SU-DHL-6 (cell line): ENCODE measurements at regions not wholly inside any gene's neighbourhood (a gene's known extent, or its start where the extent isn't known, plus 50 kb on each side); places are given as distances from the start of the nearest gene placed in this dataset.

Source experiments
- H2AFZ ChIP-seq: fragments of 200-600 bp; sonication (generic); 2 replicates; pipeline ENCODE4 v1.6.1; 2014; ENCODE audit warnings: low read depth, mild to moderate bottlenecking, moderate library complexity, mixed read lengths, antibody characterized with exemption, low read length; ENCODE audit not compliant: severe bottlenecking
- H3F3A ChIP-seq: fragments of 200-600 bp; shearing (Covaris generic); 2 replicates; pipeline ENCODE4 v1.6.0; 2016; ENCODE audit warnings: antibody characterized with exemption, mild to moderate bottlenecking; ENCODE audit not compliant: insufficient read depth
- H3K27ac ChIP-seq: fragments of 200-600 bp; sonication (generic); 2 replicates; pipeline ENCODE4 v1.5.1; 2016; ENCODE audit warnings: low read depth, mild to moderate bottlenecking, low read length, moderate library complexity, mixed read lengths
- H3K27me3 ChIP-seq: fragments of 200-600 bp; sonication (generic), shearing (Covaris generic); 2 replicates; pipeline ENCODE4 v1.6.0; 2014; ENCODE audit warnings: mild to moderate bottlenecking, low read length
- H3K36me3 ChIP-seq: fragments of 200-600 bp; sonication (generic); 2 replicates; pipeline ENCODE4 v1.6.1; 2014; ENCODE audit warnings: mild to moderate bottlenecking, low read length, mixed read lengths
- H3K4me2 ChIP-seq: fragments of 300-600, 200-600 bp; shearing (Covaris generic), sonication (generic); 2 replicates; pipeline ENCODE4 v1.6.0; 2014; ENCODE audit warnings: low read length, low read depth, mild to moderate bottlenecking; ENCODE audit not compliant: poor library complexity, severe bottlenecking
- H3K4me3 ChIP-seq: fragments of 200-600 bp; sonication (generic); 2 replicates; pipeline ENCODE4 v1.5.1; 2014; ENCODE audit warnings: antibody characterized with exemption, low read length, mild to moderate bottlenecking, mixed read lengths; ENCODE audit not compliant: insufficient read depth, poor library complexity, severe bottlenecking
- H3K79me2 ChIP-seq: fragments of 200-600 bp; sonication (generic); 2 replicates; pipeline ENCODE4 v1.6.1; 2014; ENCODE audit warnings: mild to moderate bottlenecking, low read length, moderate library complexity; ENCODE audit not compliant: insufficient read depth
- H3K9ac ChIP-seq: fragments of 200-600 bp; sonication (generic); 2 replicates; pipeline ENCODE4 v1.7.0; 2014; ENCODE audit warnings: mild to moderate bottlenecking, low read length
- H3K9me2 ChIP-seq: fragments of 200-600 bp; sonication (generic); replicated peaks from 2 replicates; pipeline ENCODE4 v1.6.1; 2014; ENCODE audit warnings: low read length; ENCODE audit not compliant: insufficient read depth
- H3K9me3 ChIP-seq: fragments of 200-600 bp; sonication (generic); 2 replicates; pipeline ENCODE4 v1.6.1; 2014; ENCODE audit warnings: low read length, mixed read lengths; ENCODE audit not compliant: insufficient read depth
- H4K20me1 ChIP-seq: fragments of 200-600 bp; sonication (generic); 2 replicates; pipeline ENCODE4 v1.6.1; 2014; ENCODE audit warnings: low read depth, mild to moderate bottlenecking, antibody characterized with exemption, low read length, moderate library complexity, mixed read lengths
- CTCF ChIP-seq: fragments of 200-600 bp; sonication (generic); IDR thresholded peaks from one replicate; pipeline ENCODE4 v1.5.1; 2017; ENCODE audit warnings: antibody characterized with exemption, mild to moderate bottlenecking, low read length, moderate library complexity; ENCODE audit not compliant: insufficient read depth, poor library complexity, severe bottlenecking
- EZH2phosphoT487 ChIP-seq: fragments of 200-600 bp; sonication (generic), shearing (Covaris generic); conservative IDR thresholded peaks from 2 replicates; pipeline ENCODE4 v1.6.1; 2018; ENCODE audit warnings: mild to moderate bottlenecking, antibody characterized with exemption, low read length, moderate library complexity, mixed read lengths

- Histone ChIP-seq H4K20me1 (no peaks in the 10 kb centered on the region), H3K9ac (no peak overlapping the region), H3K4me3 (no peak overlapping the region), H2AFZ (no peak overlapping the region), H3K27me3 (no peaks in the 10 kb centered on the region), H3K9me3 (no peaks in the 10 kb centered on the region), H3K9me2 (no peaks in the 10 kb centered on the region), H3K4me2 (no peak overlapping the region), H3K79me2 (no peaks in the 10 kb centered on the region), H3K36me3 (no peaks in the 10 kb centered on the region), H3F3A (no peaks in the 10 kb centered on the region), H3K27ac (no peak overlapping the region)
- TF ChIP-seq CTCF, result no peak
- TF ChIP-seq EZH2phosphoT487, result no peak
Measured at GRCh38 chr1:63262459-63262770, 60.0 kb upstream of the FOXD3 start.

- Histone ChIP-seq H3K9me2 (no peaks in the 10 kb centered on the region), H3K9ac (no peak overlapping the region), H3F3A (no peaks in the 10 kb centered on the region), H3K9me3 (no peaks in the 10 kb centered on the region), H3K4me2 (no peak overlapping the region), H3K4me3 (no peak overlapping the region), H2AFZ (no peak overlapping the region), H3K27ac (no peak overlapping the region), H3K27me3 (no peaks in the 10 kb centered on the region), H4K20me1 (no peaks in the 10 kb centered on the region), H3K79me2 (no peaks in the 10 kb centered on the region), H3K36me3 (no peaks in the 10 kb centered on the region)
- TF ChIP-seq EZH2phosphoT487 (no peak), CTCF (no peak)
Measured at GRCh38 chr1:63264161-63264560, 58.2 kb upstream of the FOXD3 start.

DNA sequence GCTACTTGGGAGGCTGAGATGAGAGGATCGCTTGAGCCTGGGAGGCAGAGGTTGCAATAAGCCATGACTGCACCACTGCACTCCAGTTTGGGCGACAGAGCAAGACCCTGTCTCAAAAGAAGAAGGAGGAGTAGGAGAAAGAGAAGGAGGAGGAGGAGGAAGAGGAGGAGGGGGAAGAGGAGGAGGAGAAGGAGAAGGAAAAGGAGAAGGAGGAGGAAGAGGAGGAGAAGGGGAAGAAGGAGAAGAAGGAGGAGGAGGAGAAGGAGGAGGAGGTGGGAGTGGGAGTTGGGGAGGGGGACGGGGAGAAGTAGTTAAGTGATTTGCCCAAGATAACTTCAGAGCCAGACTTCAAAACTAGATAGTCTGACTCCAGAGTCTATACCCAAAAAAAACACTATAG, 55.5 kb upstream of the FOXD3 start:
- no peaks in the 10 kb centered on the region for H3K36me3 ChIP-seq
- H4K20me1 ChIP-seq, result no peaks in the 10 kb centered on the region
- H3K9me3 ChIP-seq, result no peaks in the 10 kb centered on the region
- TF ChIP-seq CTCF (no peak), EZH2phosphoT487 (no peak)
- no peaks in the 10 kb centered on the region for H3K79me2 ChIP-seq
- H3F3A ChIP-seq, result no peaks in the 10 kb centered on the region
- H3K9me2 ChIP-seq, result no peaks in the 10 kb centered on the region
- H2AFZ ChIP-seq, result no peak overlapping the region
- H3K4me2 ChIP-seq, result no peak overlapping the region
- H3K27ac ChIP-seq, result no peak overlapping the region
- H3K9ac ChIP-seq, result no peak overlapping the region
- no peak overlapping the region for H3K4me3 ChIP-seq
- H3K27me3 ChIP-seq, result no peaks in the 10 kb centered on the region

- Histone ChIP-seq H3K27ac (no peak overlapping the region), H2AFZ (no peak overlapping the region), H3K9me3 (no peaks in the 10 kb centered on the region), H4K20me1 (no peaks in the 10 kb centered on the region), H3K4me2 (no peak overlapping the region), H3K79me2 (no peaks in the 10 kb centered on the region), H3K27me3 (no peaks in the 10 kb centered on the region), H3K36me3 (no peaks in the 10 kb centered on the region), H3F3A (no peaks in the 10 kb centered on the region), H3K9ac (no peak overlapping the region), H3K9me2 (no peaks in the 10 kb centered on the region), H3K4me3 (no peak overlapping the region)
- TF ChIP-seq CTCF (no peak), EZH2phosphoT487 (no peak)
Measured at GRCh38 chr1:63268876-63269275, 53.5 kb upstream of the FOXD3 start.
